HG02981 (cell line): ENCODE measurements at regions not wholly inside any gene's neighbourhood (a gene's known extent, or its start where the extent isn't known, plus 50 kb on each side); places are given as distances from the start of the nearest gene placed in this dataset.
"Not testable (repeated sequence)": the region's sequence is repeated elsewhere in the genome, so short reads cannot be mapped to it uniquely, and the experiment has no call there.

Experiments
- ATAC-seq: cut with Tn5 transposase; IDR thresholded peaks from one replicate; pipeline ENCODE4 v1.9.1; 2021; ENCODE audit warnings: mild to moderate bottlenecking, moderate library complexity; ENCODE audit not compliant: unreplicated experiment

- no peak for ATAC-seq
These were observed 55.6 kb upstream of the ABCD3 start for GRCh38 chr1:94362466-94363058.

GRCh38 chr1:94358630-94359599 lies 59.3 kb upstream of the ABCD3 start:
- no peak for ATAC-seq

- ATAC-seq = no peak
These were observed 60.5 kb upstream of the ABCD3 start for GRCh38 chr1:94357661-94358060.

DNA sequence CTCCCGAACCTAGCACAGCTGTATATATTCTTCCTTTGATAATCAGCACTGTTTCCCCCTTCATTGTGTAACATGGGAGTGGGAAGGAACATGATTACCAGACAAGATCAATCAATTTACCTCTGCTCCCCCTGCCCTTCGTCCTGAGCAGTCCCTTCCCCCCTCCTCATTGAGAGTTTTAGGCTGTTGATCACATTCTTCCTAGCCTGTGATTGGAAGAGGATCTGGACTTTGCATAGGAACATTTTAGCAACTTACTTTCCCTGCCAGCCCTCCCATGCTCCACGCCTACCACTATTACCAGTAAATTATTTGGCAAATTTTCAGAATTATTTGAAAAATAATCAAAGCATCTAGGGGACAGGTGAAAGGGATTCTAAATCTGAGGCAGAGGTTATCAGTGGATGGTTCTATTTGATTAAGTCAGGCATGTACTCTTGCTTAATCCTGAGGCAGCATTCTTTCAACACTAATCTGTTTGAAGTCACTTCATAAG lies 62.7 kb upstream of the ABCD3 start:
- no peak for ATAC-seq

DNA sequence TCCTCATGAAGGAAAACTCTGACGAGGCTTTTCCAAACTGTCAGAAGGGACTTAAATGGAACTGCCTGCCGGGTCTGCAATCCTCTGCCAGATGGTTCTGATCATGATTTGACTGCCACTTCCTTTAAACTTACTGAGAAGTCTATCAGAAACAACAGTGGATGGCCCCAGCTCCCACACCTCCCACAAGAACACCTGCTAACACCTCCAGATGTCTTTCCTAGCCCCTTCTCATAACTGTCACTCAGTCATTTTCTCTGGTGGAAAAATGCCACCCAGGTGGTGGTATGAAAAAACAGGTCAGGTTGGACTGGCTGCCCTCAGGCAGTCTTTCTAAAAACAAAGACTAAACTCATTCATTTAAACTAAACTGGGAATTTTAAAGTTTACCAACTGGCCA lies 66.7 kb upstream of the ABCD3 start:
- ATAC-seq = no peak

DNA sequence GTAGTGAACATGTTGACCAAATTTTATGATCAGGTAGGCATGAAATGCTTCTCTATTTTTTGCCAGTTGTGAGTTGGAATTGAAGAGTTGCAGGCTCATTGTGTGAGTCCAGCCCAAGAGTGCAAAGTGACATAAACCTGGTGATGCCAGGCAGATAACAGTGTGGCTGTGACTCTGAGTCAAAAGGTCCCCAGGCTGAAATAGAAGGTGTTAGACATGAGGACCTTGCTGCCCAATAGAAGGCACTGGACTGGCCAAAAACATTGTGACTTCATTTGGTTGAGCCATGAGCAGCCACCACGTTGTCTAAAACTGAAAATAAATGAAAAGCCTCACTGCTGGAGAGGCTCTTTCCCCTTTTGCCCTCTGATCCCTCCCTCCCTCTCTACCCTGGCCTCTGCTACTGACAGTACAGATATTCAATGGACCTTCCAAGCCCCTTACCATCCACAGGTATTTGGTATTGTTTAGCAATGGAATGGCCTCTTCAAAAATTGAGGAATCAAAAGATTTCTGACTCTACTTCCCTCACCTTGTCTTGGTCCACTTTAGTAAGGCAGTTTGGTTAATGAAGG lies 67.8 kb upstream of the ABCD3 start:
- no peak for ATAC-seq

GRCh38 chr1:94349853-94350252 lies 68.3 kb upstream of the ABCD3 start:
- ATAC-seq = no peak

DNA sequence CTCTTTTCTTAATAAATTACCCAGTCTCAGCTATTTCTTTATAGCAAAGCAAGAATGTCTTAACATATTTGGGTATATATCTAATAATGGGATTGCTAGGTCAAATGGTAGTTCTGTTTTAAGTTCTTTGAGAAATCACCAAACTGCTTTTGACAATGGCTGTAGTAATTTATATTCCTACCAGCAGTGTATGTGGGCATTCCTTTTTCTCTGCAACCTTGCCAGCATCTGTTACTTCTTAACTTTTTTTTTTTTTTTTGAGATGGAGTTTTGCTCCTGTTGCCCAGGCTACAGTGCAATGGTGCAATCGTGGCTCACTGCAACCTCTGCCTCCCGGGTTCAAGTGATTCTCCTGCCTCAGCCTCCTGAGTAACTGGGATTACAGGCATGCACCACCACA lies 69.8 kb upstream of the ABCD3 start:
- ATAC-seq = not testable (repeated sequence)

DNA sequence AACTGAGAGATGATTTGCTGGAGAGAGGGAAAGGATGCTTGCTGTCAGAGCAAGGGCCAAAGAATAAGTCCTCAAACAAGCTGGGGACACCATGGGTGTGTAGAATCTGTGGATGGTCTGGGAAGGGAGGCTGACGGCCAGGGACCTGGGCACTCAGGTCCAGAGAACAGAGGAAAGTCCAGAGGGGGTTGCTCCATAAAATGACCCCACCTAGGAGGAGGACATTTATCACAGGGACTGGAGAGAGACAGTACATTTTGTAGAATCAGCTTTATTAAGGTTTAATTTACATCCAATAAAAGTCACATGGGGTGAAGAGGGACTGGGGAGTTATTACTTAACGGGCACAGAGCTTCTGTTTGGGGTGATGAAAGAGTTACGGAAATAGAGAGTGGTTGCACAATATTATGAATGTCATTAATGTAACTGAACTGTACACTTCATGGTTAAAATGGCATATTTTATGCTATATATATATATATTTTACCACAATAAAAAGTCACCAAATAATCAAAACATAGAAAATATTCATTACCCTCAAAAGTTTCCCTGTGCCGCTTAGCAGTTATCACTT lies 73.0 kb upstream of the ABCD3 start:
- no peak for ATAC-seq

- ATAC-seq = no peak
These were observed 75.8 kb upstream of the ABCD3 start for GRCh38 chr1:94342416-94342815.

- no peak for ATAC-seq
These were observed 78.8 kb upstream of the ABCD3 start for GRCh38 chr1:94339206-94339927.

DNA sequence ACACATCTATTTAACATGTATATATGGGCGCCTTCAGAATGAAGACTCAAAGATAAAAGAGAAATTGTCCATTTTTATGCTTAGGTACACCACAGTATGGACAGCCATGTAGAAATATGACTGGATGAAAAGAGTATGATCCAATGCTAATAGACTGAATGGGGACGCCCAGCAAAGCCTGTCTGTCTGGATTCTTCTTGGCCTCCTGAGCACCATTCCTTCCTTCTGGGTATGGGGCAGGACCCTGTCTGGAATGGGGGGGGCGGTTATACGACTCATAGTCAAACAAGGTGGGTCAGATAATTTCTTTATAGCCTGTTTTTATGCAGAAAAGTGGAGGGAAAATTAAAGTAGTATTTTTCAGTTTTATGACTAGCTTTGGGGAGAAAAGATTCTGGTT lies 81.2 kb upstream of the ABCD3 start:
- no peak for ATAC-seq

DNA sequence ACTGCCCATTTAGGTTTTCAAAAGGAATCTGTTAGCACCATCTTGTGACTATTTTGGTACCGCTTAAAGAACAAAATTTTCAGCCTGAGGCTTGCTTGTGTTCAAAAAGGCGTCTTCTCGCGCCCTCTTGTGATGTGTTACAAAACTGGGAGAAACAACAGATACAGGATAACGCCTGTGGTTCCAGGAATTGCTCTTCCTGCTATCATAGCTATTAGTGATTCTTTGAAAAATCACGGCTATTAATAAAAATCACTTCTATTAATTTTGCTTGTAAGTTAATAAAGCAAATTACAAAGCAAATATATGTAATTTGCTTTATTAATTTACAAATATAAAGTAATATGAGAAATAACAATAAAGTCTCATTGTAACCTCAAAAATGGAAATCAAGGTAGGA lies 82.2 kb upstream of the ABCD3 start:
- ATAC-seq = no peak

- ATAC-seq = no peak
These were observed 82.7 kb upstream of the ABCD3 start for GRCh38 chr1:94335447-94335846.

GRCh38 chr1:94334764-94335163 lies 83.4 kb upstream of the ABCD3 start:
- ATAC-seq = no peak

DNA sequence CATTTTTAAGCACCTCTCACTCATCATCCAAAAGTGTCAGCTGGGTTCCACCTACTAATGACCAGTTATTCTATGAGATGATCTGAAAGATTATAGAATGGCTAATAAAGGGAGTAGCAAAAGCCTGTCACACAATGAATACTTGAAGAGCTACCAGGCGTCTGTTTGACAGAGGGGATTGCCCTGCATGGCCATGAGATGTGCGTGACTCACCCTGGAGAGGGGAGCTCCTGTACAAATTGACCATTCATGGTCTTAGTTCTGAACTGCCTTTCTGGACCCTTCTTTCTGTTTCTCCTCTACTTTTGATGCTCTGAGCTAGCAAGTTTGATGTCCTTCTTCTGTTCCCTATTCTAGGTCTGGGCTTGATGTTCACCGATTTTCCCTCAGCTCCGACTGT lies 85.2 kb upstream of the ABCD3 start:
- ATAC-seq = peak; percentile 62

DNA sequence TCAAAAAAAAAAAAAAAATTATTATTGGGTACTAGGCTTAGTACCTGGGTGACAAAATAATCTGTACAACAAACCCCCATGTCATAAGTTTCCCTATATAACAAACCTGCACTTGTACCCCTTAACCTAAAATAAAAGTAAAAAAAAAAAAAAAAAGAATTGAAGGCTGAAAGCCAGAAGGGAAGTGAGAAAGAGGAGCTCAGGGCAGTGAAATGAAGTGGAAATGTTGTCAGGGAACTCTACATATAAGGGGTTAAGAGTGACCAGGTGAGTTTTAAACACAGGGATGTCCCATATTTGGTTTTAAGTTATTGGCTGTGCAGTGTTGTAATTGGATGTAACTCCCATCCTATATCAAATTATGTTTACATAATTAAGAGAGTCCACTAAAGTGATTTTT lies 85.7 kb upstream of the ABCD3 start:
- no peak for ATAC-seq

GRCh38 chr1:94329986-94330385 lies 88.2 kb upstream of the ABCD3 start:
- no peak for ATAC-seq

DNA sequence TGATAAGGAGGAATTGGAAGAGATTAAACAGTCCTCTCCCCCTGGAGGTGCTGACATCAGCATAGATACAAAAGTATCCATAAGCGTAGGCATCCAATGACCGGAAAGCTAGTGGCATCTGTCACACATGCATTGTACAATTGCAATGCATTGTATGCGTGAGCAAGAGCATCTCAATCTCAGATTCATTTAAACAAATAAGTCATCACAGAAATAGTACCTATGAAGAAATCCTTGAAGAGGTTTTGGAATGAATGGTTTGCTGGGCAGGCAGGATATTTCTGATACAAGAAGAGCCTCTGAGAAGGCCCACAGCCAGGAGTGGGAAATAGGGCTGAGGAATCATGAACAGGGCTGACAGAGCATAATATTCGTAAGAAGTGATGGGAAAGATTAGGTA lies 88.9 kb upstream of the ABCD3 start:
- ATAC-seq = no peak

DNA sequence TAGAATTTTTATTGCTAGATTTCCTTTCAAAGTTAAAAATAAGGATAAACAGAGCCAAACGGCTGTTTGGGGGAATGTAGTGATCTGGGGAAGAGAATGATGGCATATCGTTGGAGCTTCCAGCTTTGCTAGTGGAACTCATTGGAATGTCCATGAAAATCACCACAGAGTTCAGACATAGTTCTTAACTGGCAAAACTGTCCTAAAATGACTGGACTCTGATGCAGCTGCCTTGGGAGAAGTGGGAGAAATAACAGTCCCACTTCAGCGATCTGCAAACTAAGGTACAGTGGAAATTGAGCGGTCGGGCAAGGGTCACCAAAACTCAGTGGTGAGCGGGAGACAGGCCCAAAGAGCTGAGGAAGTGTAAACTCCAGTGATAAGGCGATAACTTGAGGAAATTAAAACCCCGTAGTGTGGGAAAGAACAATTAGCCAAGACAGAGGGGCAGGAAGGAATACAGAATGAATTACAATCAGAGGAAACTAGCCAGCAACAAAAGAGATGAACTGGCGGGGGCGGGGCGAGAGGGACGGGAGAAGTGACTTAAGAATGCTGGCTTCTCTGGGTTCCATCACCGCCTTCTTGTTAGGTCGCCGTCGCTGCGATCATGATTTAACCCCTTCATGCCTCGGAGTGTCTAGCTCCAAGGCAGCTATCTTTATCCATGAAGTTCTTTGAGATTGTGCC lies 89.8 kb upstream of the ARHGAP29 start:
- no peak for ATAC-seq
